Hepatocyte (in vitro differentiated cells): ENCODE measurements at regions not wholly inside any gene's neighbourhood (a gene's known extent, or its start where the extent isn't known, plus 50 kb on each side); places are given as distances from the start of the nearest gene placed in this dataset.

Source experiments
- CTCF ChIP-seq: fragments of 200-600 bp; sonication (generic); IDR thresholded peaks from 2 replicates; pipeline ENCODE4 v1.5.1; 2016; ENCODE audit warnings: antibody characterized with exemption, mild to moderate bottlenecking; ENCODE audit not compliant: poor library complexity
- EZH2 ChIP-seq: fragments of 200-600 bp; sonication (generic); IDR thresholded peaks from 2 replicates; pipeline ENCODE4 v1.6.1; 2016; ENCODE audit warnings: antibody characterized with exemption, mild to moderate bottlenecking, borderline replicate concordance
- EZH2phosphoT487 ChIP-seq: fragments of 200-600 bp; sonication (generic); IDR thresholded peaks from one replicate; pipeline ENCODE4 v1.6.1; 2018; ENCODE audit warnings: antibody characterized with exemption, mild to moderate bottlenecking, low read depth, moderate library complexity; ENCODE audit not compliant: unreplicated experiment, severe bottlenecking

DNA sequence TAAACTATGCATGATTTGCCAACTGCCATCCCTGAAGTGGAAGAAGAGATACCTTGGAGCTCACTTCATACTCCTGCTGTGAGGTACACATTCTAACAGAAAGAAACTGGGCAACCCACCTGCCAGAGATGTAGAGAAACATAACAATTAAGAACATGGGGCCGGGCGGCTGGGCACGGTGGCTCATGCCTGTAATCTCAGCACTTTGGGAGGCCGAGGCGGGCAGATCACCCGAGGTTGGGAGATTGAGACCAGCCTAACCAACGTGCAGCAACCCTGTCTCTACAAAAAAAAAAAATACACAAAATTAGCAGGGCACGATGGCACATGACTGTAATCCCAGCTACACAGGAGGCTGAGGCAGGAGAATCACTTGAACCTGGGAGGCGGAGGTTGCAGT is 402.6 kb upstream of the ANKRD30A start:
- no peak for TF ChIP-seq CTCF
- TF ChIP-seq EZH2, result no peak
- TF ChIP-seq EZH2phosphoT487, result no peak
